Stimulated activated naive CD8-positive, alpha-beta T cell treated with anti-CD3 and anti-CD28 coated beads, Interleukin-15, amount 100 ng/mL, for 72 hours (primary cell): ENCODE measurements at regions not wholly inside any gene's neighbourhood (a gene's known extent, or its start where the extent isn't known, plus 50 kb on each side); places are given as distances from the start of the nearest gene placed in this dataset.
"Not testable (repeated sequence)": the region's sequence is repeated elsewhere in the genome, so short reads cannot be mapped to it uniquely, and the experiment has no call there.

Source experiments
- ATAC-seq: fragments of 150-1000 bp; cut with Tn5 transposase; 2 replicates; pipeline ENCODE4 v1.10.0; 2021; ENCODE audit warnings: mild to moderate bottlenecking, moderate library complexity
- DNase-seq, 2 donors: peaks; one replicate each; pipeline ENCODE4 v3.0.0; 2021 to 2022
- H3K27ac Mint-ChIP-seq, 2 donors: one replicate each; pipeline ENCODE4 v1.8.0; 2022; ENCODE audit warnings: mild to moderate bottlenecking in 2 of 2, mixed read lengths in 2 of 2, moderate library complexity in 2 of 2
- H3K27me3 Mint-ChIP-seq: one replicate; pipeline ENCODE4 v1.8.0; 2022; ENCODE audit warnings: mixed read lengths
- H3K4me1 Mint-ChIP-seq: one replicate; pipeline ENCODE4 v1.8.0; 2022; ENCODE audit warnings: mild to moderate bottlenecking, mixed read lengths
- H3K4me3 Mint-ChIP-seq, 2 donors: one replicate each; pipeline ENCODE4 v1.8.0; 2022; ENCODE audit warnings: mild to moderate bottlenecking in 2 of 2, mixed read lengths in 2 of 2, moderate library complexity in 1 of 2
- H3K9me3 Mint-ChIP-seq, 2 donors: one replicate each; pipeline ENCODE4 v1.8.0; 2022; ENCODE audit warnings: mixed read lengths in 2 of 2

DNA sequence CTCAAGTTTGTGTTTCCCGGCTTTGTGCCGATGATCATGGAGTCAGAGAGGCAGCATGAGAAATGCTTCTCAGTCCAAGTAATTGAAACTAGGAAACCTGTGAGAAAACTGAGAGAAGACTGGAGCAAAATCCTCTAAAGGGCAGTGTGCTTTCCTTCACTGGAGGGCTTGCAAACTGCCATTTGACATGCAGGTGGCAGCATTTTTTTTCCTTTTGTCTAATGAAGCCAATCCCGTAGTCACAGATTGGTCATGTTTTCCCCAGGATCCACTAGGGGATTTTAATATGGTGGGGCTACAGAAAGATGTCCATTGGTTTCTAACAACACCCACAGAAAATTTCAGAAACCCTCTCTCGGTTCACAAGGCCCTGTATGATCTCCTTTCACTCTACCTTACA is 117.4 kb upstream of the NUDT10 start:
- Mint-ChIP-seq H3K9me3 (no peaks in the 10 kb centered on the region), H3K4me1 (no peaks in the 10 kb centered on the region), H3K4me3 (no peak overlapping the region), H3K27me3 (no peaks in the 10 kb centered on the region), H3K27ac (no peak overlapping the region)
- no peak for ATAC-seq
- no peak for DNase-seq

DNA sequence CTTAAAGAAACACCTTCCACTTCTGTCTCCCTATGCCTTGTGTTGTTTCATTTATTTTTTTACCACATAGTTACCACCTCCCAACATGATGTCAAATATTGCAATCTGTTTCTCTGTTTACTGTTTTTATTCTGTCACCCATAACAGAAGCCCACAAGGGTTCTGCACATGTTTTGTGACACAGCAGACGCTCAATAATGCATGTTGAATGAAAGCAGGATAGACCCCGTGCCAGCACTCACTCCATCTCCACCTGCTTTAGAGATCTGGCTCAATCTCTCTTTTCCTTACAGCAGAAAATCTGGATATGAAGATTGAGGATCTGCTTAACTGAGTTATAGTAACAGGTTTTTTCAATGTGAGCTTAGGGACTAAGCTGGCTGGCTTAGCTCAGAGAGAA is 116.8 kb upstream of the NUDT10 start:
- ATAC-seq, result no peak
- Mint-ChIP-seq H3K4me1 (no peaks in the 10 kb centered on the region), H3K27me3 (no peaks in the 10 kb centered on the region), H3K4me3 (no peak overlapping the region), H3K27ac (no peak overlapping the region), H3K9me3 (peaks cover 0 to 1% of the 10 kb centered on the region in 2 donors)
- DNase-seq, result no peak

DNA sequence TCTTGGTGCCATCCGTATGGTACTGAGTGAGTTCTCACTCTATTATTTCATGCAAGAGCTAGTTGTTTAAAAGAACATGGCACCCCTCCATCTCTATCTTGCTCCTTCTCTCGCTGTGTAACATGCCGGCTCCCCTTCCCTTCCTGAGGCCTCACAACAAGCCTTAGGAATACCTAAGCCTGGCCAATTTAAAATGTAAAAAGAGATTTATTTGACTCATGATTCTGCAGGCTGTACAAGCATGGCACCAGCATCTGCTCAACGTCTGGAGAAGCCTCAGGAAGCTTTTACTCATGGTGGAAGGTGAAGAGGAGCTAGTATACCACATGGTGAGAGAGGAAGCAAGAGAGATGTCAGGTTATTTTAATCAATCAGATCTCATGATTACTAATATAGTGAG is 90.4 kb upstream of the NUDT10 start:
- H3K27ac Mint-ChIP-seq, result no peak overlapping the region
- ATAC-seq, result no peak
- peaks cover 5% of the 10 kb centered on the region for H3K4me1 Mint-ChIP-seq
- peaks cover 25 to 33% of the 10 kb centered on the region in 2 donors for H3K9me3 Mint-ChIP-seq
- H3K27me3 Mint-ChIP-seq, result no peaks in the 10 kb centered on the region
- H3K4me3 Mint-ChIP-seq, result no peak overlapping the region
- DNase-seq, result no peak

DNA sequence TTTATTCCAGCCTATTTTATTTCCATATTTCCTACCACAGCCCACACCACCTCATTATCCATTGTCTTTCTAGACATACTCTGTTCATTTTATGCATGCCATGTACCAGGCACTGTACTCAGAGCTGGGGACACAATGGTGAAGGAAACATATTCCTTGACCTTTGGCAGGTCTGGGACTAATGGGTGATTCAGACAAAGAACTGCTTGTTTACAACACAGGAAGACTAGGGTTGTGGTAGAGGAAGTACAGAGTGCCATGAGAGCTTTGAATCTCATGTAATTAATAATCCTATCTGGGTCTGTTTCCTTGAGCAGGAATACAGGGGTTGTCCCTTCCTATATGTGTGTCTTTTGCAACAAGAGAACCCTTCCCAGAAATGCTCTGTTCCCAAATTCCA is 75.1 kb upstream of the NUDT10 start:
- H3K27ac Mint-ChIP-seq, result no peak overlapping the region
- no peak overlapping the region for H3K4me3 Mint-ChIP-seq
- no peaks in the 10 kb centered on the region for H3K4me1 Mint-ChIP-seq
- no peak for DNase-seq
- H3K27me3 Mint-ChIP-seq, result no peaks in the 10 kb centered on the region
- no peak for ATAC-seq
- H3K9me3 Mint-ChIP-seq, result peaks cover 0 to 14% of the 10 kb centered on the region in 2 donors

DNA sequence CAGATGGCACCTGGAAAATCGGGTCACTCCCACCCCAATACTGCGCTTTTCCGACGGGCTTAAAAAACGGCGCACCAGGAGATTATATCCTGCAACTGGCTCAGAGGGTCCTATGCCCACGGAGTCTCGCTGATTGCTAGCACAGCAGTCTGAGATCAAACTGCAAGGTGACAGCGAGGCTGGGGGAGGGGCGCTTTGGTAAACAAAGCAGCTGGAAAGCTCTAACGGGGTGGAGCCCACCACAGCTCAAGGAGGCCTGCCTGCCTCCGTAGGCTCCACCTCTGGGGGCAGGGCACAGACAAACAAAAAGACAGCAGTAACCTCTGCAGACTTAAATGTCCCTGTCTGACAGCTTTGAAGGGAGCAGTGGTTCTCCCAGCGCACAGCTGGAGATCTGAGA is 70.4 kb upstream of the NUDT10 start:
- not testable (repeated sequence) for ATAC-seq, H3K4me1 Mint-ChIP-seq, H3K27me3 Mint-ChIP-seq, H3K4me3 Mint-ChIP-seq, H3K27ac Mint-ChIP-seq, DNase-seq
- H3K9me3 Mint-ChIP-seq, result peaks cover 6 to 13% of the 10 kb centered on the region in 2 donors

DNA sequence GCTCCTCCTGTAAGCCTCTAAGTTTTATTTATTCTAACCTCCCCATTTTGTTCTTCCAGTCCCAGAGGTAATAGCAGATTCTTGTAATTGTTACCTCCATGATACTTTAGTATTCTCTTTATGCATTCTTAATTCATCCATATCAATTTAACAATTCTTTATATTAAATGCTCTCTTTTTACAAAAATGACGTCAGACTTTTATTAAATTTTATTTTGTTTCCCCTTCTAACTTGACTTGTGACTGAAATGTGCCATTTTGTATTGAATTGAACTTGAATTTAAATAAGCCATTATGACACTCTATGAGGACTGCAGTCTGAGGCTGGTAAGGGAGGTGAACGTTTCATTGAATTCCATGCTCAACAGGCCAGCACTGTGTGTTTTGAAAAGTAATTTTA is 60.0 kb upstream of the NUDT10 start:
- Mint-ChIP-seq H3K4me1 (no peaks in the 10 kb centered on the region), H3K27me3 (no peaks in the 10 kb centered on the region), H3K9me3 (no peaks in the 10 kb centered on the region), H3K4me3 (no peak overlapping the region), H3K27ac (no peak overlapping the region)
- no peak for ATAC-seq
- no peak for DNase-seq

DNA sequence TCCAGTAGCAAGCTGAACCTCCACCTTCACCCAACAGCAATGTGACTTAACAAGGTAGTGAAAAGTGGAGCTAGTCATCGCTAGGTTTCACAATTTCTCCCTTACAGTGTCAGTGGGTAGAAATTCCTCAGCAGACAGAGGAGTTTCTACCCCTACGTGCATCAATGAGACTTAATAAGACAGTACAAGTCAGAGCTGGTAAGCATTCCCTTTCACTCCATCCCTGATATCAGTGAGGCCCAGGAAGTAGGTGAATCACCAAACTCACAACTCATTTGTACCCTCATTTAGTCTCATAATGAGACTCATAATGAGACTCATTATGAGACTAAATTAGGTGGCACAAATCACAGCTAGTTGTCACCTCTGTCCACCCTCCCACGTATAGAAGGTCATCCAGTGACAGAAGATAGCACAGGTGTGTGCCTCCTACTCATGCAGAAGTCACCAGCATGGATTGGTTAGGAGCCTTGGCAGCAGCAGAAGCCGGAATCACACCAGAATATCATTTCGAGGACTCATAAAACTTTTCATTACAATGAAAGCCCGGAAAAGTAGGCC is 50.8 kb upstream of the NUDT10 start:
- Mint-ChIP-seq H3K9me3 (no peaks in the 10 kb centered on the region), H3K4me1 (no peaks in the 10 kb centered on the region), H3K27ac (no peak overlapping the region), H3K27me3 (no peaks in the 10 kb centered on the region), H3K4me3 (no peak overlapping the region)
- DNase-seq, result no peak
- ATAC-seq, result no peak
